Activated T-helper 2 cell treated with anti-CD3 and anti-CD28 coated beads, Interferon-gamma antibody, Interleukin-2, Interleukin-4, amounts not matched to agents 10 μg/mL and 5 μg/mL and 100 μg/mL, durations not matched to agents 14 hours and 24 hours and 36 hours (primary cell): ENCODE measurements at regions not wholly inside any gene's neighbourhood (a gene's known extent, or its start where the extent isn't known, plus 50 kb on each side); places are given as distances from the start of the nearest gene placed in this dataset.
"Not testable (repeated sequence)": the region's sequence is repeated elsewhere in the genome, so short reads cannot be mapped to it uniquely, and the experiment has no call there.

ENCODE experiments used
- DNase-seq: peaks from one replicate; pipeline ENCODE4 v3.0.0; 2021; ENCODE audit warnings: low spot score
- H3K27ac Mint-ChIP-seq: one replicate; pipeline ENCODE4 v1.8.0; 2021; ENCODE audit warnings: mixed read lengths
- H3K27me3 Mint-ChIP-seq: one replicate; pipeline ENCODE4 v1.8.0; 2021; ENCODE audit warnings: low read depth, mixed read lengths
- H3K36me3 Mint-ChIP-seq: one replicate; pipeline ENCODE4 v1.8.0; 2021; ENCODE audit warnings: low read depth, mixed read lengths
- H3K4me1 Mint-ChIP-seq: one replicate; pipeline ENCODE4 v1.8.0; 2021; ENCODE audit warnings: low read depth, mixed read lengths
- H3K4me3 Mint-ChIP-seq: one replicate; pipeline ENCODE4 v1.8.0; 2021; ENCODE audit warnings: low read depth, mild to moderate bottlenecking, moderate library complexity, mixed read lengths
- H3K9me3 Mint-ChIP-seq: one replicate; pipeline ENCODE4 v1.8.0; 2021; ENCODE audit warnings: mixed read lengths
- intact Hi-C: fragments of 100-400 bp; cut with micrococcal nuclease; formaldehyde crosslinking; loops from one replicate; pipeline ENCODE4 v1.15.1; 2023

GRCh38 chr11:98720951-98721350 lies 299.8 kb upstream of the CNTN5 start:
- no peak overlapping the region for H3K4me3 Mint-ChIP-seq
- H3K4me1 Mint-ChIP-seq, result no peaks in the 10 kb centered on the region
- no peak overlapping the region for H3K27ac Mint-ChIP-seq
- H3K27me3 Mint-ChIP-seq, result no peaks in the 10 kb centered on the region
- H3K36me3 Mint-ChIP-seq, result no peaks in the 10 kb centered on the region
- peaks cover 49% of the 10 kb centered on the region for H3K9me3 Mint-ChIP-seq
- intact Hi-C loops, result no loop called here
- DNase-seq, result no peak

DNA sequence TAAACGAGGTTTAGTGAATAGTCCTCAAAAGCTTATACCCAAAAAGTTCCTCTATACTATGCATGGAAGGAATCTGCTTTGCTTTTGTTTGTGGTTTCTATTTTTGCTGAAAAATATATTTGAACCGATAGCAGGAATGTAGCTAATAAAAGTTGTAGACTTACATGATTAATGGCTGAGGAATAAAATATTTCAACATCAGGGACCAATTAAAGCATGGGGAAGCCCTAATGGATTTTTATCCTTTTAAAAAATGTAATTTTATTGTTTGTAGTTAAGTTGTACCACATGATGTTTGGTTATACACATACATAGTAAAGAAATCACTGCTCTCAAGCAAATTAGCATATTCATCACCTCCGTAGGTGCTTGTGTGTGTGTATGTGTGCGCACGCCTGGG lies 295.3 kb upstream of the CNTN5 start:
- H3K4me1 Mint-ChIP-seq, result no peaks in the 10 kb centered on the region
- peaks cover 20% of the 10 kb centered on the region for H3K9me3 Mint-ChIP-seq
- intact Hi-C loops, result no loop called here
- no peaks in the 10 kb centered on the region for H3K36me3 Mint-ChIP-seq
- DNase-seq, result no peak
- H3K27me3 Mint-ChIP-seq, result no peaks in the 10 kb centered on the region
- H3K27ac Mint-ChIP-seq, result no peak overlapping the region
- H3K4me3 Mint-ChIP-seq, result no peak overlapping the region

DNA sequence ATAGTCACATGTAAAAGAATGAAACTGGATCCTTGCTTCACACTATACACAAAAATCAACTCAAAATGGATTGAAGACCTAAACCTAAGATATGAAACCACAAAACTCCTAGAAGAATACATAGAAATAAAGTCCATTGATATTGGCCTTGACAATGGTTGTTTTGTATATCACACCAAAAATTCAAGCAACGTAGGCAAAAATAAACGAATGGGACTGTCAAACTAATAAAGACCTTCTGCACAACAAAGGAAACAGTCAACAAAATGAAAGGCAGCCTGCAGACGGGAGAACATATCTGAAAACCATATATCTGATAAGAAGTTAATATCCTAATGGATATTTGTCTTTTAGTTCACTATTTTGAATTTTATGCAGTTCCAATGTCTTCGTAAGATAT lies 292.3 kb upstream of the CNTN5 start:
- Mint-ChIP-seq H3K9me3 (peaks cover 22% of the 10 kb centered on the region), H3K36me3 (no peaks in the 10 kb centered on the region)
- intact Hi-C loops, result no loop called here

GRCh38 chr11:98729118-98729517 lies 291.6 kb upstream of the CNTN5 start:
- intact Hi-C loops, result no loop called here
- Mint-ChIP-seq H3K4me1 (no peaks in the 10 kb centered on the region), H3K9me3 (peaks cover 28% of the 10 kb centered on the region), H3K27me3 (no peaks in the 10 kb centered on the region), H3K36me3 (no peaks in the 10 kb centered on the region), H3K27ac (no peak overlapping the region), H3K4me3 (no peak overlapping the region)
- no peak for DNase-seq

More for the DNA sequence above, 292.3 kb upstream of the CNTN5 start:
- Mint-ChIP-seq H3K4me1 (no peaks in the 10 kb centered on the region), H3K27me3 (no peaks in the 10 kb centered on the region), H3K4me3 (no peak overlapping the region), H3K27ac (no peak overlapping the region)
- no peak for DNase-seq

DNA sequence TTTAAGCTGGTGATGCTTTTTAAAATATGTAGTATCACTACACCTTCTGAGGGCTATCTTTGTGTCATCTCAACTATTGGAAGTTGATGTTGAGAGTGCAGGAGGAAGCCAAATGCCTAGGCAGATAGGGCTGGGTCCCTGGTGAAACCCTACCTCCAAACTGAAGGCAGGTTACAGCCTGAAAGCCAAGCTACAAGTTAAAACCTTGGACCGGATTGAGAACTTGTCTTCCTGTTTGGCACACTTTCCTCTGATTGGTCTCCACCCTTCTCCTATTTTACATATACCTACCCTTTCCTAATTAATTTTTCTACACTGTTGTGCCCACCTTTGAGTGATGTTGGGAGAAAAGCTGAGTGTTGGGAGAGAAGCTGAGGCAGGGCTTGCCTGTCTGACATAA lies 287.8 kb upstream of the CNTN5 start:
- Mint-ChIP-seq H3K4me1 (no peaks in the 10 kb centered on the region), H3K27me3 (no peaks in the 10 kb centered on the region), H3K4me3 (no peak overlapping the region), H3K36me3 (no peaks in the 10 kb centered on the region), H3K9me3 (peaks cover 45% of the 10 kb centered on the region), H3K27ac (no peak overlapping the region)
- DNase-seq, result no peak
- intact Hi-C loops, result no loop called here

GRCh38 chr11:98733378-98733777 lies 287.4 kb upstream of the CNTN5 start:
- H3K9me3 Mint-ChIP-seq, result peaks cover 41% of the 10 kb centered on the region
- intact Hi-C loops, H3K4me1 Mint-ChIP-seq, H3K36me3 Mint-ChIP-seq, H3K27ac Mint-ChIP-seq, DNase-seq, H3K4me3 Mint-ChIP-seq, H3K27me3 Mint-ChIP-seq: not testable (repeated sequence)

DNA sequence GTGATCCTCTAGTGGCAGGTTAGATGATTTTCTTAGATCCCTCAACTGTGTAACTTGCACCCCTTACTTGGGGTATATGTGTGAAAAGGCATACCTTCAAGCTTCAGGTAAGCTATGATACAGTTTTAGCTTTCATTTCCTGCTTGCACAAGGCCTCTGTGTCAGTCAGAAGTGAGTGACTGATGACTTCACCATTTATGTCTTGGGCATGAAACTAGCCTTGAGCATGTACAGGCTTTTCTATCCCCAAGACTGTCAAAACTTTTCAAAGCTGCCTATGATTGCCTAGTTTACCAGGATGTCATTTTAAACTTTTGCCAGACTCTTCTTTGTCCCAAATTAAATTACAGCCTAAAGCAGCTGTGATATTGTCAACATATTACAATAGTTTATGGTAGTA lies 286.1 kb upstream of the CNTN5 start:
- no peak overlapping the region for H3K4me3 Mint-ChIP-seq
- no peak for DNase-seq
- H3K27ac Mint-ChIP-seq, result no peak overlapping the region
- no peaks in the 10 kb centered on the region for H3K27me3 Mint-ChIP-seq
- H3K36me3 Mint-ChIP-seq, result no peaks in the 10 kb centered on the region
- intact Hi-C loops, result no loop called here
- H3K9me3 Mint-ChIP-seq, result peaks cover 41% of the 10 kb centered on the region
- no peaks in the 10 kb centered on the region for H3K4me1 Mint-ChIP-seq

- Mint-ChIP-seq H3K4me3 (no peak overlapping the region), H3K9me3 (peaks cover 35% of the 10 kb centered on the region), H3K36me3 (no peaks in the 10 kb centered on the region), H3K4me1 (no peaks in the 10 kb centered on the region), H3K27ac (no peak overlapping the region), H3K27me3 (no peaks in the 10 kb centered on the region)
- intact Hi-C loops, result no loop called here
- no peak for DNase-seq
Measured at GRCh38 chr11:98736833-98737232, 283.9 kb upstream of the CNTN5 start.

GRCh38 chr11:98740321-98740720 lies 280.4 kb upstream of the CNTN5 start:
- Mint-ChIP-seq H3K4me1 (no peaks in the 10 kb centered on the region), H3K9me3 (peaks cover 21% of the 10 kb centered on the region), H3K27ac (no peak overlapping the region), H3K4me3 (no peak overlapping the region), H3K27me3 (no peaks in the 10 kb centered on the region), H3K36me3 (no peaks in the 10 kb centered on the region)
- DNase-seq, result no peak
- intact Hi-C loops, result no loop called here

GRCh38 chr11:98763446-98763845 lies 257.3 kb upstream of the CNTN5 start:
- H3K27me3 Mint-ChIP-seq, H3K27ac Mint-ChIP-seq, DNase-seq, H3K36me3 Mint-ChIP-seq, H3K4me3 Mint-ChIP-seq, H3K4me1 Mint-ChIP-seq, intact Hi-C loops: not testable (repeated sequence)
- H3K9me3 Mint-ChIP-seq, result peaks cover 29% of the 10 kb centered on the region

DNA sequence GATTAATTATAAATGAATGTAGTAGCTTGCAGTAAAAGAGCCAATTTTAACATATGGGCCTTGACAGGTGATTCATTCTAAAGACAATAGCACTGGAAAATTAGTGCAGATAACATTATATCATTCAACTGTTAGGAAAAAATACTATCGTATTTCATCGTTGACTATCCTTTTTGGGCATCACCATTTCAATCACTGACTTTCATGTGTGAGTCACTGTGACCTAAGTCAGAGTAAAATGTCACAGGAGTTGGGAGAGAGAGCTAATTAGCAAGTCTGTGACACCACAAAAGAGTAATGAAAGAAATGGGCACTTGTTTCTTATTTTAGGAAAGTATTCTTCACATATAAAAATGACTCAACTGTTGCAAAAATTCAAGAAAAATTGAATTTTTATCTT lies 253.8 kb upstream of the CNTN5 start:
- H3K27ac Mint-ChIP-seq, result no peak overlapping the region
- H3K27me3 Mint-ChIP-seq, result no peaks in the 10 kb centered on the region
- no peaks in the 10 kb centered on the region for H3K4me1 Mint-ChIP-seq
- DNase-seq, result no peak
- H3K36me3 Mint-ChIP-seq, result no peaks in the 10 kb centered on the region
- H3K4me3 Mint-ChIP-seq, result no peak overlapping the region
- intact Hi-C loops, result no loop called here
- peaks cover 25% of the 10 kb centered on the region for H3K9me3 Mint-ChIP-seq

- H3K4me1 Mint-ChIP-seq, H3K36me3 Mint-ChIP-seq, intact Hi-C loops: not testable (repeated sequence)
Measured at GRCh38 chr11:98770046-98770445, 250.7 kb upstream of the CNTN5 start.

DNA sequence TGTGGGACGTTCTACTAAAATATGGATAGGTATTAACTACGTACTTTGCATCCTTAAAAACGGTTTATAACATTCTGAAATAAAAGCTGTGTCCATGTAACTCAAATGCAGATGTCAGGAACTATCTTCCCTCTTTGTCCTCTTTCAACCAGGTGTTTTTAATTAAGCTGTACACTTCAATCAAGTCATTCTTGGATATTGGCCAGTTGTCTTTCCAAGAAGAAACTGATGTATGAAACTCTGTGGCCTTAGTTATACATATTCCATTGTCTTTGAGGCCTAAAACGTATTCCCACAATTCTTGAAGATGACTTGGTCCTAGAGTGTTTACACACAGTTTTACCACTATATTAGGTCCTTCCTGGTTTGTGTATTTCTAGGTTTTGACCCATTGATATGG lies 249.0 kb upstream of the CNTN5 start:
- no peak overlapping the region for H3K27ac Mint-ChIP-seq
- no peaks in the 10 kb centered on the region for H3K4me1 Mint-ChIP-seq
- H3K36me3 Mint-ChIP-seq, result no peaks in the 10 kb centered on the region
- no peak for DNase-seq
- no peaks in the 10 kb centered on the region for H3K27me3 Mint-ChIP-seq
- intact Hi-C loops, result no loop called here
- H3K4me3 Mint-ChIP-seq, result no peak overlapping the region
- peaks cover 26% of the 10 kb centered on the region for H3K9me3 Mint-ChIP-seq

More at GRCh38 chr11:98770046-98770445, 250.7 kb upstream of the CNTN5 start:
- H3K9me3 Mint-ChIP-seq, result peaks cover 22% of the 10 kb centered on the region
- not testable (repeated sequence) for H3K27me3 Mint-ChIP-seq, H3K4me3 Mint-ChIP-seq, H3K27ac Mint-ChIP-seq, DNase-seq

- Mint-ChIP-seq H3K36me3 (no peaks in the 10 kb centered on the region), H3K4me3 (no peak overlapping the region), H3K9me3 (peaks cover 29% of the 10 kb centered on the region), H3K4me1 (no peaks in the 10 kb centered on the region), H3K27ac (no peak overlapping the region), H3K27me3 (no peaks in the 10 kb centered on the region)
- intact Hi-C loops, result no loop called here
- no peak for DNase-seq
Measured at GRCh38 chr11:98772893-98773292, 247.9 kb upstream of the CNTN5 start.
